ENCODE measurements at regions not wholly inside any gene's neighbourhood (a gene's known extent, or its start where the extent isn't known, plus 50 kb on each side); places are given as distances from the start of the nearest gene placed in this dataset.
"Not testable (repeated sequence)": the region's sequence is repeated elsewhere in the genome, so short reads cannot be mapped to it uniquely, and the experiment has no call there.

DNA sequence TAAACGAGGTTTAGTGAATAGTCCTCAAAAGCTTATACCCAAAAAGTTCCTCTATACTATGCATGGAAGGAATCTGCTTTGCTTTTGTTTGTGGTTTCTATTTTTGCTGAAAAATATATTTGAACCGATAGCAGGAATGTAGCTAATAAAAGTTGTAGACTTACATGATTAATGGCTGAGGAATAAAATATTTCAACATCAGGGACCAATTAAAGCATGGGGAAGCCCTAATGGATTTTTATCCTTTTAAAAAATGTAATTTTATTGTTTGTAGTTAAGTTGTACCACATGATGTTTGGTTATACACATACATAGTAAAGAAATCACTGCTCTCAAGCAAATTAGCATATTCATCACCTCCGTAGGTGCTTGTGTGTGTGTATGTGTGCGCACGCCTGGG lies 295.3 kb upstream of the CNTN5 start:
- H3K4me3 Mint-ChIP-seq = no peak overlapping the region
- no peaks in the 10 kb centered on the region for H3K36me3 Mint-ChIP-seq
- H3K4me1 Mint-ChIP-seq = no peaks in the 10 kb centered on the region
- no peaks in the 10 kb centered on the region for H3K27me3 Mint-ChIP-seq
- H3K9me3 Mint-ChIP-seq = peaks cover 2% of the 10 kb centered on the region
- DNase-seq = no peak
- no peak overlapping the region for H3K27ac Mint-ChIP-seq

DNA sequence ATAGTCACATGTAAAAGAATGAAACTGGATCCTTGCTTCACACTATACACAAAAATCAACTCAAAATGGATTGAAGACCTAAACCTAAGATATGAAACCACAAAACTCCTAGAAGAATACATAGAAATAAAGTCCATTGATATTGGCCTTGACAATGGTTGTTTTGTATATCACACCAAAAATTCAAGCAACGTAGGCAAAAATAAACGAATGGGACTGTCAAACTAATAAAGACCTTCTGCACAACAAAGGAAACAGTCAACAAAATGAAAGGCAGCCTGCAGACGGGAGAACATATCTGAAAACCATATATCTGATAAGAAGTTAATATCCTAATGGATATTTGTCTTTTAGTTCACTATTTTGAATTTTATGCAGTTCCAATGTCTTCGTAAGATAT lies 292.3 kb upstream of the CNTN5 start:
- Mint-ChIP-seq H3K4me3 (no peak overlapping the region), H3K9me3 (peaks cover 2% of the 10 kb centered on the region), H3K4me1 (no peaks in the 10 kb centered on the region), H3K27me3 (no peaks in the 10 kb centered on the region), H3K36me3 (no peaks in the 10 kb centered on the region), H3K27ac (no peak overlapping the region)
- no peak for DNase-seq

DNA sequence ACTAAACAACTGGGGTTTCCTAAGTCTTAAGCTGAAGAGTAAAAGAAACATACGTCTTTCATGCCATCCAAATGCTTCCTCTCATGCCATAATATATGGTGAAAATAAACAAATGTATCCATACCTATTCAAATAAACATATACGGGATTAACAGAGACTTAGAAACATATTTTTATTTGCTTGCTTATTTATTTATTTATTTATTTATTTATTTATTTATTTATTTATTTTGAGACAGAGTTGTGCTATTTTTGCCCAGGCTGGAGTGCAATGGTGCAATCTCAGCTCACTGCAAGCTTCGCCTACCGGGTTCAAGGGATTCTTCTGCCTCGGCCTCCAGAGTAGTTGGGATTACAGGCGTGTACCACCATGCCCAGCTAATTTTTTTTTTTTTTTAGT lies 291.6 kb upstream of the CNTN5 start:
- no peaks in the 10 kb centered on the region for H3K27me3 Mint-ChIP-seq
- no peak overlapping the region for H3K4me3 Mint-ChIP-seq
- H3K36me3 Mint-ChIP-seq = no peaks in the 10 kb centered on the region
- H3K4me1 Mint-ChIP-seq = no peaks in the 10 kb centered on the region
- DNase-seq = no peak
- peaks cover 2% of the 10 kb centered on the region for H3K9me3 Mint-ChIP-seq
- no peak overlapping the region for H3K27ac Mint-ChIP-seq

DNA sequence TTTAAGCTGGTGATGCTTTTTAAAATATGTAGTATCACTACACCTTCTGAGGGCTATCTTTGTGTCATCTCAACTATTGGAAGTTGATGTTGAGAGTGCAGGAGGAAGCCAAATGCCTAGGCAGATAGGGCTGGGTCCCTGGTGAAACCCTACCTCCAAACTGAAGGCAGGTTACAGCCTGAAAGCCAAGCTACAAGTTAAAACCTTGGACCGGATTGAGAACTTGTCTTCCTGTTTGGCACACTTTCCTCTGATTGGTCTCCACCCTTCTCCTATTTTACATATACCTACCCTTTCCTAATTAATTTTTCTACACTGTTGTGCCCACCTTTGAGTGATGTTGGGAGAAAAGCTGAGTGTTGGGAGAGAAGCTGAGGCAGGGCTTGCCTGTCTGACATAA lies 287.8 kb upstream of the CNTN5 start:
- no peak overlapping the region for H3K4me3 Mint-ChIP-seq
- H3K36me3 Mint-ChIP-seq = no peaks in the 10 kb centered on the region
- H3K27me3 Mint-ChIP-seq = no peaks in the 10 kb centered on the region
- no peak overlapping the region for H3K27ac Mint-ChIP-seq
- no peaks in the 10 kb centered on the region for H3K9me3 Mint-ChIP-seq
- H3K4me1 Mint-ChIP-seq = no peaks in the 10 kb centered on the region
- DNase-seq = no peak

DNA sequence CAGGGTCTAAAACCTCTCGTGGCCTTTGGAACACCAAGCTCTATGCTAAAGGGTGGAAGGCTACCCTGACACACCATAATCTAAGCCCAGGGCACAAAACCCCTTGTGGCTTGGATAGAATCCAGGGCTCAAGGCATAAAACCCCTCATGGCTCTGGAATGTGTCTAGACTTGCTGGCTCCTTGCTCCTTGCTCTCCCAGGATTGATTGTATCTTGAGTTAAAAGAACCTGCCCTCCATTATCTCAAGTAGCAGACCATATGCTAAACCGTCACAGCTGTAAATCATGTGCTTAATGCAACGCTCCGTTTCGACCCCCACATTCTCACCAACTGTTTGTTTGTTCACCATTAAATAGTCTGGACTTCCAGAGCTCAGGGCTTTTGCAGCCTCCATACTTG lies 287.4 kb upstream of the CNTN5 start:
- H3K4me3 Mint-ChIP-seq, H3K27me3 Mint-ChIP-seq, H3K27ac Mint-ChIP-seq, H3K36me3 Mint-ChIP-seq, H3K9me3 Mint-ChIP-seq, H3K4me1 Mint-ChIP-seq, DNase-seq: not testable (repeated sequence)

DNA sequence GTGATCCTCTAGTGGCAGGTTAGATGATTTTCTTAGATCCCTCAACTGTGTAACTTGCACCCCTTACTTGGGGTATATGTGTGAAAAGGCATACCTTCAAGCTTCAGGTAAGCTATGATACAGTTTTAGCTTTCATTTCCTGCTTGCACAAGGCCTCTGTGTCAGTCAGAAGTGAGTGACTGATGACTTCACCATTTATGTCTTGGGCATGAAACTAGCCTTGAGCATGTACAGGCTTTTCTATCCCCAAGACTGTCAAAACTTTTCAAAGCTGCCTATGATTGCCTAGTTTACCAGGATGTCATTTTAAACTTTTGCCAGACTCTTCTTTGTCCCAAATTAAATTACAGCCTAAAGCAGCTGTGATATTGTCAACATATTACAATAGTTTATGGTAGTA lies 286.1 kb upstream of the CNTN5 start:
- Mint-ChIP-seq H3K4me3 (no peak overlapping the region), H3K9me3 (no peaks in the 10 kb centered on the region), H3K27me3 (no peaks in the 10 kb centered on the region), H3K36me3 (no peaks in the 10 kb centered on the region), H3K4me1 (no peaks in the 10 kb centered on the region), H3K27ac (no peak overlapping the region)
- DNase-seq = no peak

DNA sequence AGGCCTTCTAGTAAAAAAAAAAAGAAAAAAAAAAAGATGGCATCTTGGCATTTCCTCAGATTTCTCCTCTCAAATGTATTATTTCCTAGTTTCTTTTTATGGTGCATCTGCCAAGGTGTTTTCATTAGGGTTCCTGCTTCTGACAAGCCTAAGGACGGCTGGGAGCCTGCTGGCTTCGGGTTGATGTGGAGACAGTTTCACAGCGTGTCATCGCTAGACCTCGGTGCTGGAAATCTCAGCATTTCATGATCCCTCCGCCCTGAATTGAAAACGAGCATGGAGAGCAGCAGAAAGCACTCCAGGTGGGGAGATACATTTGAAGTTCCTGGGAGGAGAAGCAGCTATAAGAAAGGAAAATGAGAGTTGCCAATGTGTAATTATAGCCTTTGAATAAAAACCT lies 283.9 kb upstream of the CNTN5 start:
- no peak overlapping the region for H3K4me3 Mint-ChIP-seq
- H3K9me3 Mint-ChIP-seq = no peaks in the 10 kb centered on the region
- no peaks in the 10 kb centered on the region for H3K27me3 Mint-ChIP-seq
- no peaks in the 10 kb centered on the region for H3K4me1 Mint-ChIP-seq
- H3K36me3 Mint-ChIP-seq = no peaks in the 10 kb centered on the region
- no peak for DNase-seq
- no peak overlapping the region for H3K27ac Mint-ChIP-seq

DNA sequence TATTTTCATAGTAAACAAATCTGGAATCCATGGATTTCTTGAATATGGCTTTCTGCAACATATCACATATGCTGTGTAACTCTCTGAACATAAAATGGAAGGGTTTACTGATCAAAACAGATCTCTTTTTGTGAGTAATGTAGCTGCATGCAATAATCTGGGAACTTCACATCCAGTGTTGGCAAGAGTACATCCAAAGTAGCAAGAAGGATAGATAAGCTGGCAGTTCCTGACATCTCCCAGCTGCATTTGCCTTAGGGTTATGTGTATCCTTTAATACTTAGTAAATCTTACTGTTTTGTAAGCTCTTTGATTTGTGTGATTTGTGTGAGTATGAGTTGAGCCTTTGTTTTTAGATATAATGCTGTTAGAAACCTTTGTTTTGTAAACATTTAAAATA lies 280.4 kb upstream of the CNTN5 start:
- no peaks in the 10 kb centered on the region for H3K9me3 Mint-ChIP-seq
- no peak overlapping the region for H3K4me3 Mint-ChIP-seq
- no peak for DNase-seq
- H3K36me3 Mint-ChIP-seq = no peaks in the 10 kb centered on the region
- no peaks in the 10 kb centered on the region for H3K27me3 Mint-ChIP-seq
- no peak overlapping the region for H3K27ac Mint-ChIP-seq
- H3K4me1 Mint-ChIP-seq = no peaks in the 10 kb centered on the region

DNA sequence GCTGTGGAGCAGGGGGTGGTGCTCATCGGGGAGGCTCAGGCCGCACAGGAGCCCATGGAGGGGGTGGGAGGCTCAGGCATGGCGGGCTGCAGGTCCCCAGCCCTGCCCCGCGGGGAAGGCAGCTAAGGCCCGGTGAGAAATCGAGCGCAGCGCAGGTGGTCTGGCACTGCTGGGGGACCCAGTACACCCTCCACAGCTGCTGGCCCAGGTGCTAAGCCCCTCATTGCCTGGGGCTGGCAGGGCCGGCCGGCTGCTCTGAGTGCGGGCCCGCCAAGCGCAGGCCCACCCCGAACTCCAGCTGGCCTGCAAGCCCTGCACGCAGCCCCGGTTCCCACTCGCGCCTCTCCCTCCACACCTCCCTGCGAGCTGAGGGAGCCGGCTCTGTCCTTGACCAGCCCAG lies 257.3 kb upstream of the CNTN5 start:
- not testable (repeated sequence) for DNase-seq, H3K4me1 Mint-ChIP-seq, H3K27me3 Mint-ChIP-seq, H3K4me3 Mint-ChIP-seq, H3K36me3 Mint-ChIP-seq, H3K27ac Mint-ChIP-seq, H3K9me3 Mint-ChIP-seq

DNA sequence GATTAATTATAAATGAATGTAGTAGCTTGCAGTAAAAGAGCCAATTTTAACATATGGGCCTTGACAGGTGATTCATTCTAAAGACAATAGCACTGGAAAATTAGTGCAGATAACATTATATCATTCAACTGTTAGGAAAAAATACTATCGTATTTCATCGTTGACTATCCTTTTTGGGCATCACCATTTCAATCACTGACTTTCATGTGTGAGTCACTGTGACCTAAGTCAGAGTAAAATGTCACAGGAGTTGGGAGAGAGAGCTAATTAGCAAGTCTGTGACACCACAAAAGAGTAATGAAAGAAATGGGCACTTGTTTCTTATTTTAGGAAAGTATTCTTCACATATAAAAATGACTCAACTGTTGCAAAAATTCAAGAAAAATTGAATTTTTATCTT lies 253.8 kb upstream of the CNTN5 start:
- Mint-ChIP-seq H3K27me3 (no peaks in the 10 kb centered on the region), H3K9me3 (peaks cover 10% of the 10 kb centered on the region), H3K27ac (no peak overlapping the region), H3K4me1 (no peaks in the 10 kb centered on the region), H3K36me3 (no peaks in the 10 kb centered on the region), H3K4me3 (no peak overlapping the region)
- DNase-seq = no peak

DNA sequence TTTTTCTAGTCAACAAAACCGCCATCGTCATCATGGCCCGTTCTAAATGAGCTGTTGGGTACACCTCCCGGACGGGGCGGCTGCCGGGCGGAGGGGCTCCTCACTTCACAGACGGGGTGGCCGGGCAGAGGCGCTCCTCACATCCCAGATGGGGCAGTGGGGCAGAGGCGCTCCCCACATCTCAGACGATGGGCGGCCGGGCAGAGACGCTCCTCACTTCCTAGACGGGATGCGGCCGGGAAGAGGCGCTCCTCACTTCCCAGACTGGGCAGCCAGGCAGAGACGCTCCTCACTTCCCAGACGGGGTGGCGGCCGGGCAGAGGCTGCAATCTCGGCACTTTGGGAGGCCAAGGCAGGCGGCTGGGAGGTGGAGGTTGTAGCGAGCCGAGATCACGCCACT lies 250.7 kb upstream of the CNTN5 start:
- H3K9me3 Mint-ChIP-seq, H3K27me3 Mint-ChIP-seq, H3K4me3 Mint-ChIP-seq, H3K4me1 Mint-ChIP-seq, H3K36me3 Mint-ChIP-seq, H3K27ac Mint-ChIP-seq, DNase-seq: not testable (repeated sequence)

DNA sequence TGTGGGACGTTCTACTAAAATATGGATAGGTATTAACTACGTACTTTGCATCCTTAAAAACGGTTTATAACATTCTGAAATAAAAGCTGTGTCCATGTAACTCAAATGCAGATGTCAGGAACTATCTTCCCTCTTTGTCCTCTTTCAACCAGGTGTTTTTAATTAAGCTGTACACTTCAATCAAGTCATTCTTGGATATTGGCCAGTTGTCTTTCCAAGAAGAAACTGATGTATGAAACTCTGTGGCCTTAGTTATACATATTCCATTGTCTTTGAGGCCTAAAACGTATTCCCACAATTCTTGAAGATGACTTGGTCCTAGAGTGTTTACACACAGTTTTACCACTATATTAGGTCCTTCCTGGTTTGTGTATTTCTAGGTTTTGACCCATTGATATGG lies 249.0 kb upstream of the CNTN5 start:
- Mint-ChIP-seq H3K9me3 (peaks cover 6% of the 10 kb centered on the region), H3K36me3 (no peaks in the 10 kb centered on the region), H3K27ac (no peak overlapping the region), H3K27me3 (no peaks in the 10 kb centered on the region), H3K4me1 (no peaks in the 10 kb centered on the region), H3K4me3 (no peak overlapping the region)
- DNase-seq = no peak

DNA sequence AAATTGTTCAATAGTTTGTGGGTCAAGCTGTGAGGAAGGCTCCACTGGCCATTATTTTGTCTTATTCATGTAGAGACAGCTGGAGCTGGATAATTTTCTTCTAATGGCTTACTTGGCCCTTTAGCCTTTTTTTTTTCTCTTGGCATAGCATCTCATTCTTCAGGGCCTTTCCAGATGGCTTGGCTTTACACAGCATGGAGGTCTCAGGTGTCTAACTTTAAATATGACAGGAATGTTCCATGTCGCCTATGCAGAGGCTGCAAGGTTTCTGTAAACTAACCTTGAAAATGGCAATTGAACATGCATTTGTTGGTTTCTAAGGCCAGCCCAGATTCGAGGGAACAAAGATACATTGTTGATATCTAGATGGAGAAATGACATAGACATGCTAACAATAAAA lies 247.9 kb upstream of the CNTN5 start:
- Mint-ChIP-seq H3K27ac (no peak overlapping the region), H3K4me1 (no peaks in the 10 kb centered on the region), H3K27me3 (no peaks in the 10 kb centered on the region), H3K9me3 (peaks cover 6% of the 10 kb centered on the region), H3K36me3 (no peaks in the 10 kb centered on the region), H3K4me3 (no peak overlapping the region)
- DNase-seq = no peak

DNA sequence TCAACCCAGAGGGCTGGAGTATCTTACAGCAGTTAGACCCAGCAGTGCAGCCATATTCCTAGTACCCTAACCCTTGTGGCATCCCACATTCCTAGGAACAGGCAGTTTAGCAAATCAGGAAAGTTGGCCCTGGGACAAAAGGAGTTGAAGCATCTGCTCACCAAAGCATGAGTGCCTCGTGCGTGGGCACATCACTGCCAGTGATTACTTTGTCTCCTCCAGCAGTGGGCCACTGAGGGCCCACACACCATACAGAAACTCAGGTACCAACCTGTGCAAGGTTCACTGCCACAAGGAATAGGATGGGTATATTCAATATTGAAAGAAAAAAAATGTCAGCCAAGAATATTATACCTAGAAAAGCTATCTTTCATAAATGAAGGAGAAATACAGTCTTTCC lies 227.5 kb upstream of the CNTN5 start:
- Mint-ChIP-seq H3K4me3 (no peak overlapping the region), H3K27me3 (no peaks in the 10 kb centered on the region), H3K4me1 (no peaks in the 10 kb centered on the region), H3K36me3 (no peaks in the 10 kb centered on the region), H3K9me3 (peaks cover 13% of the 10 kb centered on the region), H3K27ac (no peak overlapping the region)
- no peak for DNase-seq

DNA sequence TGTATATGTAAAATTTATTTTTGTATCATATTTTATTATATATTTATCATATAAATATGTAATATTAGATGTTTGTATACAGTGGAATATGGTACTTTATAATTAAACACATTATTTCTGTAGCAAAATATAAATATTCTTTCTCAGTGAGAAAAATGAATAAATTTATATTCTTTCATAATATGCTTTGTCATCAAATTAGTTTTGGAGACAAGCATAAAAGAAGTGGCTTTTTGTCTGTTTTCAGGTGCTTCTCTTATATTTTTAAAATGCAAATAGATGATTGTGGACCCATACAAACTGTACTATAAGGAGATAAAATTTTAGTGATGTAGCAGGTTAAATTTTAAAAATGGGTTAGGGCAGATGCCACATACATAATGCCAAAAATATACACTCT lies 222.4 kb upstream of the CNTN5 start:
- H3K4me3 Mint-ChIP-seq = no peak overlapping the region
- H3K4me1 Mint-ChIP-seq = no peaks in the 10 kb centered on the region
- DNase-seq = no peak
- no peaks in the 10 kb centered on the region for H3K27me3 Mint-ChIP-seq
- peaks cover 15% of the 10 kb centered on the region for H3K9me3 Mint-ChIP-seq
- H3K36me3 Mint-ChIP-seq = no peaks in the 10 kb centered on the region
- H3K27ac Mint-ChIP-seq = no peak overlapping the region

DNA sequence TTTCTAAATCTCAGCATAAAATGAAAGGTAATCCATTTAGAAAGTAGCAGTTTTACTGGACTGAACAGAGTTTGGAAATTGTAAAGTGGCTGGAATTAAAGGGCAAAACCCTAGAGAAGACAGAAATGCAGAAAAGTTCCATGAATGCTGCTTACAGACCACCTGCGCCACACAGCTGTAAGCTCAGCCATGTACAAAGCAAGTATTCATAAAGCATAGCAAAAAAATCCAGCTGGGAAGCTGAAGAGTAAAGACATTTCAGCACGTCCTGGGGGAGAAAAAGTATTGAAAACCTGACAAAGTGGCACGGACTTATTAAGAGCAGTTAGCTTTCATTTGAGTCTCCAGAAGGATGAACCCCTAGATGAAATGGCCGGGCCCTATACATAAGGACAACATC lies 220.1 kb upstream of the CNTN5 start:
- Mint-ChIP-seq H3K4me1 (no peaks in the 10 kb centered on the region), H3K9me3 (peaks cover 9% of the 10 kb centered on the region), H3K4me3 (no peak overlapping the region), H3K27ac (no peak overlapping the region), H3K27me3 (no peaks in the 10 kb centered on the region), H3K36me3 (no peaks in the 10 kb centered on the region)
- no peak for DNase-seq

DNA sequence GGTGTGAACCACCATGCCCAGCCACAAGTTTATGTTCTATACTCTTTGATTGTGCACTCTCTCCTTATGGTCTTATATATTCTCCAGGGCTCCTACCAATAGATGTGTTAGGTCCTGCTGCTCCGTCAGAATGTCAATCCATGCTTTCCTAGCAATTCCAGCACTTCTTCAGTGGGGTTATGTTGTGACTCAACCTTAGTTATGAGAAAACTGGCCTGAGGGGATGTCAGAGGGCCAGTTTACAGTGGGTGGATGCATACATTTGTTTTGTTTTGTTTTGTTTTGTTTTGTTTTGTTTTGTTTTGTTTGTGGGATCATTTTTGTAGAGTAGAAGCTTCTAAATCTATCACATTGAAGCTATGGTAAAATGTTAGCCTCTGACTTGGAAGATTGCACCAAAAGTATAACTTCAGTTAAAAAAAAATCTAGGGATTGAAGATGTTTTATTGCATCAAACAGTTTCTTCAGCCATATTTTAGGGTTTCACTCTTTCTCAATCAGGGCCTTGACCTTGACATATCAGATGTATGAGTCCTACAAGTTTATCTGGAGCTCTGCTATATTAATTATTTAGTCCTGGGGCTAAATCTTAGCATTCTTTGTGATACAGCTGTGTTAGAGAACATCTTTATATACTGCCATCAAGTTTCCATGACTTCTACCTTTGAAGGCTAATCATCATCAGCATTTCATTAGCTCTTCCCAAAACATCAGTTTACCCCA lies 191.6 kb upstream of the CNTN5 start:
- Mint-ChIP-seq H3K27me3 (no peaks in the 10 kb centered on the region), H3K4me1 (no peaks in the 10 kb centered on the region), H3K36me3 (no peaks in the 10 kb centered on the region), H3K9me3 (peaks cover 10% of the 10 kb centered on the region), H3K27ac (no peak overlapping the region), H3K4me3 (no peak overlapping the region)
- no peak for DNase-seq
